ENCODE measurements at regions not wholly inside any gene's neighbourhood (a gene's known extent, or its start where the extent isn't known, plus 50 kb on each side); places are given as distances from the start of the nearest gene placed in this dataset.
"Not testable (repeated sequence)": the region's sequence is repeated elsewhere in the genome, so short reads cannot be mapped to it uniquely, and the experiment has no call there.

DNA sequence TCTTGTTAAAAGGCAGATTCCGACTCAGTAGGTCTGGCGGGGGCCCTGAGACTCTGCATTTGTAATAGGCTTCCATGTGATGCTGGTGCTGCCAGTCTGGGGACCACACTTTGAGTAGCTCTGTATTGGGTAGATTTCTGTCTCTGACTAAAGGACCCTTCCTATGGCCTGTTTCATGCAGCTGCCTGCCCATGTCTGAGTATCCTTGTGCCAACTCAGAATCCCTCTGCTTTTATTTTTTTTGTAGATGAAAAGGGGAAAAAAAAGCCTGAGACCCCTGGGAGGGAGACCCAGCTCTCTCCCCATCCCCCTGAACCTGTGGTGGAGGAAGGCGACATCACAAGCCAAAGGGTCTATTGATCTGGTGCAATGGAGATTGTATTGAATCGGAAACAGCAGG lies 81.9 kb downstream of the EBLN2 start:
- TF ChIP-seq ZFX (IDR thresholded peaks at IDR 0.05; ENCODE audit: borderline replicate concordance): no peak
- H3K27ac ChIP-seq: no peak overlapping the region

DNA sequence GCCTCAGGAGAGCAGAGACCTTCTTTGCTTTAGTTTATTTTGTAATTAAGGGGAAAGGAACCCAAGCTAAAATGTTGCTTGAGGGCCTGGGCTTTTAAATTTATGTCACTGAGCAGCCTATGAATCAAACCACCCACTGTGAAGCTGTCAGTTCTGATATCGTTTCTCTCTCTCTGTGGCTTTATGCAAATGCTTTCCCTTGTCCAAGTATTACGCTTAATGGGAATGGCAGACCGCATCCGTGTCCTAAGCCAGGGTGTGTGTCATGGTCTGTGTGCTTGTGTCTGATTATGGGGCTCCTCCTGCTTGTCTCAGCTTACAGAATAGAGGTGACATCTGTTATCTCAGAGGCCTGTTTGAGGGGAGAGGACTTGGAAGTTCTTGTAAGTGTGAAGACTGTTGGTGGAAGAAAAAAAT lies 82.4 kb downstream of the EBLN2 start:
- no peak overlapping the region for H3K27ac ChIP-seq
- TF ChIP-seq, protein P1, sequence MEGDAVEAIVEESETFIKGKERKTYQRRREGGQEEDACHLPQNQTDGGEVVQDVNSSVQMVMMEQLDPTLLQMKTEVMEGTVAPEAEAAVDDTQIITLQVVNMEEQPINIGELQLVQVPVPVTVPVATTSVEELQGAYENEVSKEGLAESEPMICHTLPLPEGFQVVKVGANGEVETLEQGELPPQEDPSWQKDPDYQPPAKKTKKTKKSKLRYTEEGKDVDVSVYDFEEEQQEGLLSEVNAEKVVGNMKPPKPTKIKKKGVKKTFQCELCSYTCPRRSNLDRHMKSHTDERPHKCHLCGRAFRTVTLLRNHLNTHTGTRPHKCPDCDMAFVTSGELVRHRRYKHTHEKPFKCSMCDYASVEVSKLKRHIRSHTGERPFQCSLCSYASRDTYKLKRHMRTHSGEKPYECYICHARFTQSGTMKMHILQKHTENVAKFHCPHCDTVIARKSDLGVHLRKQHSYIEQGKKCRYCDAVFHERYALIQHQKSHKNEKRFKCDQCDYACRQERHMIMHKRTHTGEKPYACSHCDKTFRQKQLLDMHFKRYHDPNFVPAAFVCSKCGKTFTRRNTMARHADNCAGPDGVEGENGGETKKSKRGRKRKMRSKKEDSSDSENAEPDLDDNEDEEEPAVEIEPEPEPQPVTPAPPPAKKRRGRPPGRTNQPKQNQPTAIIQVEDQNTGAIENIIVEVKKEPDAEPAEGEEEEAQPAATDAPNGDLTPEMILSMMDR (IDR thresholded peaks at IDR 0.05): no peak
- TF ChIP-seq ZFX (IDR thresholded peaks at IDR 0.05; ENCODE audit: borderline replicate concordance): no peak

- TF ChIP-seq, protein P1 (IDR thresholded peaks at IDR 0.05): no peak
- TF ChIP-seq ZFX (IDR thresholded peaks at IDR 0.05; ENCODE audit: borderline replicate concordance): no peak
- H3K27ac ChIP-seq: no peak overlapping the region
These were observed 82.8 kb downstream of the EBLN2 start for GRCh38 chr3:73144276-73144675.

DNA sequence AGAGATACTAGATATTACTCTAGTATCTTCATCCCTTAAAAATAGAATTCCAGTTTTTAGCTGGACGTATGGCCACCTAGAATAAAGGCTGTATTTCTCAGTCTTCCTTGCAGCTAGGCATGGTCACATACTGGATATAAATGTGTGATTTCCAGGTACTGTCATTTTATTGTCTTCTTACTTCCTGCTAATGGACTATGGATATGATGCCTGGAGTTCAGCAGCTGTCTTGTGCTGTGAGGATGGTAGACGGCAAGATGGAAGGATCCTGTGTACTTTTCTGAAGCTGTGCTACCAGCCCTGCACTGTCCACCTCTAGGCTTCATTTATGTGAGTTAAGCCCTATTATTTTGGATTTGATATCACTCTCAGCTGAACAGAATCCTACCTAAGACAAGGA lies 83.4 kb downstream of the EBLN2 start:
- H3K27ac ChIP-seq: no peak overlapping the region

GRCh38 chr3:73147479-73147878 lies 86.0 kb downstream of the EBLN2 start:
- H3K27ac ChIP-seq: not testable (repeated sequence)

More for the DNA sequence above, 83.4 kb downstream of the EBLN2 start:
- TF ChIP-seq, protein P1 (IDR thresholded peaks at IDR 0.05): no peak
- no peak for TF ChIP-seq ZFX (IDR thresholded peaks at IDR 0.05; ENCODE audit: borderline replicate concordance)

- TF ChIP-seq ZFX (IDR thresholded peaks at IDR 0.05; ENCODE audit: borderline replicate concordance): no peak
- TF ChIP-seq, protein P1 (IDR thresholded peaks at IDR 0.05): no peak
- no peak overlapping the region for H3K27ac ChIP-seq
These were observed 86.7 kb downstream of the EBLN2 start for GRCh38 chr3:73148206-73148605.

GRCh38 chr3:73148682-73149081 lies 87.2 kb downstream of the EBLN2 start:
- H3K27ac ChIP-seq: no peak overlapping the region
- TF ChIP-seq, protein P1 (IDR thresholded peaks at IDR 0.05): no peak
- no peak for TF ChIP-seq ZFX (IDR thresholded peaks at IDR 0.05; ENCODE audit: borderline replicate concordance)

DNA sequence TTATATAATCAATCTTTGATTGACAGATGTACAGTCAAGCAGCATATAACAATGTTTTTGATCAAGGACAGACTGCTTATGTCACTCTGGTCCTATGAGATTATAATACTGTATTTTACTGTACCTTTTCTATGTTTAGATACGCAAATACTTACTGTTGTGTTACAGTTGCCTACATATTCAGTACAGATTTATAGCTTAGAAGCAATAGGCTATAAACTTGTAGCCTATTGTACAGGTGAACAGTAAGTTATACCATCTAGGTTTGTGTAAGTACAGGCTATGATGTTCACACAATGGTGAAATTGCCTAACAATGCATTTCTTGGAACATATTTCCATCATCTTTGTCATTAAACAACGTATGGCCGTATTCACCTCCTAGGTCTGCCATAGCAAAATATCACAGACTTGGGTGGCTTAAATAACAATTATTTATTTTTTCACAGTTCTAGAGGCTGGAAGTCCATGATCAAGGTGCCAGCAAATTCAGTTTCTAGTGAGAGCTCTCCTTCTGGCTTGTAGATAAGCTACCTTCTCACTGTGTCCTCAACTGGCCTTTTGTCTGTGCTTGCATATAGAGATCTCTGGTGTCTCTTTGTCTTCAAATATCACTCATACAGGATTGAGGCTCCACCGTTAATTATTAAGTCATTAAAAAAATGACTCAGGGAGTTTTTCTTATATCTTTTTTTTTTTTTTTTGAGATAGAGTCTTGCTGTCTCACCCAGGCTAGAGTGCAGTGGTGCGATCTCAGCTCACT lies 89.1 kb downstream of the EBLN2 start:
- no peak for TF ChIP-seq ZFX (IDR thresholded peaks at IDR 0.05; ENCODE audit: borderline replicate concordance)
- no peak overlapping the region for H3K27ac ChIP-seq

DNA sequence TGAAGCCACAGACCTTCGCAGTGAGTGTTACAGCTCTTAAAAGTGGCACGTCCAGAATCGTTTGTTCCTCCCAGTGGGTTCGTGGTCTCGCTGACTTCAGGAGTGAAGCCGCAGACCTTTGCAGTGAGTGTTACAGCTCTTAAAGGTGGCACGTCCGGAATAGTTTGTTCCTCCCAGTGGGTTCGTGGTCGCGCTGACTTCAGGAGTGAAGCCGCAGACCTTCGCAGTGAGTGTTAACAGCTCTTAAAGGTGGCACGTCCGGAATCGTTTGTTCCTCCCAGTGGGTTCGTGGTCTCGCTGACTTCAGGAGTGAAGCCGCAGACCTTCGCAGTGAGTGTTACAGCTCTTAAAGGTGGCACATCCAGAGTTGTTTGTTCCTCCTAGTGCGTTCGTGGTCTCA lies 91.1 kb downstream of the EBLN2 start:
- H3K27ac ChIP-seq: not testable (repeated sequence)

GRCh38 chr3:73153057-73153456 lies 91.6 kb downstream of the EBLN2 start:
- not testable (repeated sequence) for H3K27ac ChIP-seq

DNA sequence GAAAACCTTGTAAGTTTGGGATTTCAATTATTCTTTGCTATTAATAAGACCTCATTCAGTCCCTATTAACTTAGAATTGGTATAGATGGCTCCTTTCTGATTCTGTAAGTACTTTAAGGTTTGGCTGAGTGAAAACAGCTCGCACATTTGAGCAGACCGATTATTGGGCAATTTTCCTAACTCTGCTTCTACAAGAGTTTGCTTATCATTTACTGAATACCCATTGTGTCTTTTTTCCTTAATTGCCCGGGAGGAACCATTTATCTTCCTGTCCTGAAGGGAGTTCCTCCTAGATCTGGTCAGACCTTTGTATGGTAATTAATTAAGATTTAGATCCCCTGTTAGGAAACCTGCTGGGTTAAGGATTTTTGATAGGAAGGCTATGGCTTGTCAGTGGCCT lies 92.8 kb downstream of the EBLN2 start:
- H3K27ac ChIP-seq: not testable (repeated sequence)

DNA sequence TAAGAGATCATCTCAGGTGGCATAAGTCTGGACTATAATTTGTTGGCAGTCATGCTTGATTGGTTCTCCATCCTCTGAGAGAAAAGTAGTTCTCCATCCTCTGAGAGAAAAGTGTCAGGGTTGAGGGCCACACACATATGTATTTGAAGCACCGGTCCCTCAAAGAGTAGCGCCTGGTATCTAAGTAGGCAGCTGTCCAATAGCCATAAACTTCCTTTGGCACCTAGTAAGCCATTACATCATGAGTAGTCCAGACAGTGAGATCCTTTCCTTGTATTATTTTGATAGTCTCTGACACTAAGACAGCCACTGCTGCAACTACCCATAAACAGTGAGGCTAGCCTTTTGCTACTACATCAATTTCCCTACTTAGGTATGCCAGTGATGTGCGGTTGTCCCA lies 94.0 kb downstream of the EBLN2 start:
- H3K27ac ChIP-seq: not testable (repeated sequence)
